A549 (cell line): ENCODE measurements at regions not wholly inside any gene's neighbourhood (a gene's known extent, or its start where the extent isn't known, plus 50 kb on each side); places are given as distances from the start of the nearest gene placed in this dataset.

ENCODE experiments used
- ATAC-seq, 2 experiments: fragments of 200-7000 bp in 1 of 2; fragments of >200 bp in 1 of 2; cut with Nextera tagmentation in 1 of 2; cut with Tn5 transposase in 1 of 2; 3 replicates each; pipeline versions ENCODE4 v1.8.0 to v1.9.1; 2018 to 2020; ENCODE audit warnings: mild to moderate bottlenecking in 1 of 2, moderate library complexity in 1 of 2
- CTCF ChIA-PET: fragments of 300-600 bp; sonication (Branson Sonifier 250); formaldehyde crosslinking; extraction: SDS; loops from one replicate; lab custom pipeline; 2021; ENCODE audit warnings: antibody characterized with exemption, inconsistent platforms; lab: Yijun Ruan, JAX
- POLR2A ChIA-PET: fragments of 350-600 bp; formaldehyde crosslinking; extraction: SDS; loops from one replicate; lab custom pipeline; 2021; ENCODE audit warnings: antibody characterized with exemption, inconsistent platforms; lab: Yijun Ruan, JAX
- DNase-seq, 2 experiments: peaks; one replicate each; pipeline versions ENCODE4 v3.0.0 to v3.0.0-alpha.2; 2011 to 2016; ENCODE audit warnings: low read depth in 1 of 2, low spot score in 1 of 2
- FAIRE-seq: peaks from 2 replicates; lab custom pipeline; 2011; peaks lifted over from hg19 to GRCh38; lab: Jason Lieb, UNC
- H3K27ac ChIP-seq, 2 experiments: fragments of >200 bp; sonication (Bioruptor Twin); formaldehyde crosslinking; 3 replicates each; pipeline ENCODE4 v1.5.1; 2016 to 2017
- H3K4me1 ChIP-seq: fragments of >200 bp; sonication (Bioruptor Twin); formaldehyde crosslinking; 3 replicates; pipeline ENCODE4 v1.6.1; 2016
- H3K4me2 ChIP-seq: fragments of >200 bp; sonication (Bioruptor Twin); formaldehyde crosslinking; 3 replicates; pipeline ENCODE4 v1.6.1; 2016
- H3K4me3 ChIP-seq: fragments of >200 bp; sonication (Bioruptor Twin); formaldehyde crosslinking; 3 replicates; pipeline ENCODE4 v1.5.1; 2016
- H3K9me3 ChIP-seq: fragments of >200 bp; sonication (Bioruptor Twin); formaldehyde crosslinking; 3 replicates; pipeline ENCODE4 v1.6.1; 2016
- BHLHE40 ChIP-seq: IDR thresholded peaks from 2 replicates; pipeline ENCODE4 v1.6.1; 2012; ENCODE audit warnings: low read depth, low read length, inconsistent platforms
- CBX2 ChIP-seq: fragments of 200-600 bp; sonication (generic); IDR thresholded peaks from 2 replicates; pipeline ENCODE4 v1.6.1; 2016; ENCODE audit warnings: low read depth, mild to moderate bottlenecking, borderline replicate concordance
- CBX8 ChIP-seq: fragments of 200-600 bp; sonication (generic); IDR thresholded peaks from 2 replicates; pipeline ENCODE4 v1.6.1; 2016
- CEBPB ChIP-seq, 2 experiments: fragments of >200 bp in 1 of 2; sonication (Bioruptor Twin) in 1 of 2; formaldehyde crosslinking in 1 of 2; IDR thresholded peaks; 2 replicates each; pipeline ENCODE4 v1.6.1; 2012 to 2016
- CHD2 ChIP-seq: fragments of 150-350 bp; IDR thresholded peaks from 2 replicates; pipeline ENCODE4 v1.6.1; 2014; ENCODE audit warnings: low read length; ENCODE audit not compliant: partially characterized antibody
- E2F6 ChIP-seq: IDR thresholded peaks from 2 replicates; pipeline ENCODE4 v1.6.1; 2012; ENCODE audit warnings: low read depth, borderline replicate concordance
- EHF ChIP-seq: fragments of 250-450 bp; sonication (Bioruptor Pico); IDR thresholded peaks from 2 replicates; pipeline ENCODE4 v1.5.0; 2020; ENCODE audit warnings: mild to moderate bottlenecking
- JUN ChIP-seq, 2 experiments: fragments of >200 bp; sonication (Bioruptor Twin); formaldehyde crosslinking; IDR thresholded peaks; 2 replicates in 1 of 2; 3 replicates in 1 of 2; pipeline ENCODE4 v1.6.1; 2016 to 2017
- JUNB ChIP-seq: fragments of >200 bp; sonication (Bioruptor Twin); formaldehyde crosslinking; IDR thresholded peaks from 2 replicates; pipeline ENCODE4 v1.6.1; 2016
- NFE2L2 ChIP-seq: fragments of 150-350 bp; conservative IDR thresholded peaks from 2 replicates; pipeline ENCODE4 v1.6.1; 2014; ENCODE audit warnings: low read length
- NPAS2 ChIP-seq: fragments of 250-450 bp; sonication (Bioruptor Pico); IDR thresholded peaks from 2 replicates; pipeline ENCODE4 v1.8.0; 2022; ENCODE audit warnings: mild to moderate bottlenecking, moderate library complexity, borderline replicate concordance
- PHF8 ChIP-seq: fragments of 200-600 bp; sonication (generic); IDR thresholded peaks from 2 replicates; pipeline ENCODE4 v1.6.1; 2016; ENCODE audit warnings: low read depth, mild to moderate bottlenecking, antibody characterized with exemption, moderate library complexity, borderline replicate concordance
- POLR2A ChIP-seq: IDR thresholded peaks from 2 replicates; pipeline ENCODE4 v1.6.1; 2012; ENCODE audit warnings: mild to moderate bottlenecking, low read length
- RAD21 ChIP-seq, 2 experiments: fragments of >200 bp in 1 of 2; sonication (Bioruptor Twin) in 1 of 2; formaldehyde crosslinking in 1 of 2; IDR thresholded peaks in 1 of 2; conservative IDR thresholded peaks in 1 of 2; 2 replicates in 1 of 2; 3 replicates in 1 of 2; pipeline ENCODE4 v1.6.1; 2012 to 2018; ENCODE audit warnings: inconsistent platforms in 1 of 2
- RARB ChIP-seq: fragments of 250-450 bp; sonication (Bioruptor Pico); IDR thresholded peaks from 2 replicates; pipeline ENCODE4 v1.8.0; 2021; ENCODE audit warnings: mild to moderate bottlenecking, moderate library complexity
- SREBF2 ChIP-seq: fragments of 450-650 bp; IDR thresholded peaks from 2 replicates; pipeline ENCODE4 v1.6.1; 2014; ENCODE audit warnings: mild to moderate bottlenecking, moderate library complexity
- TP53 ChIP-seq: fragments of 250-450 bp; sonication (Bioruptor Pico); IDR thresholded peaks from 2 replicates; pipeline ENCODE4 v1.5.0; 2021; ENCODE audit warnings: mild to moderate bottlenecking, moderate library complexity
- ZC3H11A ChIP-seq: fragments of 450-650 bp; IDR thresholded peaks from 2 replicates; pipeline ENCODE4 v1.6.1; 2014; ENCODE audit warnings: antibody characterized with exemption, mild to moderate bottlenecking
- ZFP36 ChIP-seq: fragments of 450-650 bp; IDR thresholded peaks from 2 replicates; pipeline ENCODE4 v1.6.1; 2014; ENCODE audit warnings: borderline replicate concordance; ENCODE audit not compliant: partially characterized antibody
- ZSCAN20 ChIP-seq: fragments of 250-450 bp; sonication (Bioruptor Pico); IDR thresholded peaks from 2 replicates; pipeline ENCODE4 v1.8.0; 2022; ENCODE audit warnings: mild to moderate bottlenecking, moderate library complexity
- WGBS: methylation state at CpG from one replicate; pipeline ENCODE4 v1.1.6; 2017; ENCODE audit errors: missing lambda C conversion rate; 5-methylcytosine and 5-hydroxymethylcytosine counted together
- TF ChIP-seq, protein P1 (sequence below): fragments of >200 bp; sonication (Bioruptor Twin); formaldehyde crosslinking; IDR thresholded peaks from 3 replicates; pipeline ENCODE4 v1.5.1; 2016
- TF ChIP-seq, protein P2 (sequence below): fragments of >200 bp; sonication (Bioruptor Twin); formaldehyde crosslinking; IDR thresholded peaks from 3 replicates; pipeline ENCODE4 v1.6.1; 2016
- TF ChIP-seq, protein P3 (sequence below): fragments of 150-350 bp; IDR thresholded peaks from 2 replicates; pipeline ENCODE4 v1.6.1; 2014; ENCODE audit warnings: low read depth, mild to moderate bottlenecking, low read length
- TF ChIP-seq, protein P4 (sequence below): fragments of 200-600 bp; sonication (generic); IDR thresholded peaks from 2 replicates; pipeline ENCODE4 v1.6.1; 2016; ENCODE audit warnings: antibody characterized with exemption, mild to moderate bottlenecking, moderate library complexity
- TF ChIP-seq, protein P5 (sequence below): fragments of >200 bp; sonication (Bioruptor Twin); formaldehyde crosslinking; IDR thresholded peaks from 2 replicates; pipeline ENCODE4 v1.6.1; 2016

DNA sequence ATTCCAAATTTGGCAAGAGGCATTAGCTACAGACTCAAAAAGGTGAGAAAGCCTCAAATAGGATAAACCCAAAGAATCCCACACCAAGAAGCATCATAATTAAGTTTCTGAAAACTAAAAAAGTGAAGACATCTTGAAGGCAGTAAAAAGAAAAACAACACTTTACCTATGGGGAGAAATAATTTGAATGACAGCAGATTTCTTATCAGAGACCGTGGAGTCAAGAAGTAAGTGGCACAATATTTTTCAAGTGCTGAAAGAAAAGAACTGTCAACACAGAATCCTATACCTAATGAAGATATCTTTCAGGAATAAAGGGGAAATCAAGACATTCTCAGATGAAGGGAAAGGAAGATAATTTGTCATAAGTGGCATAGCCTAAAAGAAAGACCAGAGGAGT is 193.3 kb upstream of the CHD6 start:
- ATAC-seq (no peak), DNase-seq (no peak), FAIRE-seq (no peak)
- POLR2A ChIA-PET = no interaction called here
- Histone ChIP-seq H3K4me3 (no peak overlapping the region), H3K27ac (no peak overlapping the region), H3K4me1 (no peaks in the 10 kb centered on the region), H3K9me3 (no peaks in the 10 kb centered on the region), H3K4me2 (no peak overlapping the region)
- TF ChIP-seq RARB (no peak), CBX2 (no peak), JUN (IDR thresholded peaks at IDR 0.05) (no peak), E2F6 (no peak), CEBPB (IDR thresholded peaks at IDR 0.05) (no peak), ZC3H11A (no peak), NPAS2 (CRISPR knock-in tag) (no peak), RAD21 (conservative IDR thresholded peaks at IDR 0.05 in 1 of 2, IDR thresholded peaks at IDR 0.05 in 1 of 2) (no peak), PHF8 (no peak), POLR2A (no peak)
- TF ChIP-seq, protein P1, sequence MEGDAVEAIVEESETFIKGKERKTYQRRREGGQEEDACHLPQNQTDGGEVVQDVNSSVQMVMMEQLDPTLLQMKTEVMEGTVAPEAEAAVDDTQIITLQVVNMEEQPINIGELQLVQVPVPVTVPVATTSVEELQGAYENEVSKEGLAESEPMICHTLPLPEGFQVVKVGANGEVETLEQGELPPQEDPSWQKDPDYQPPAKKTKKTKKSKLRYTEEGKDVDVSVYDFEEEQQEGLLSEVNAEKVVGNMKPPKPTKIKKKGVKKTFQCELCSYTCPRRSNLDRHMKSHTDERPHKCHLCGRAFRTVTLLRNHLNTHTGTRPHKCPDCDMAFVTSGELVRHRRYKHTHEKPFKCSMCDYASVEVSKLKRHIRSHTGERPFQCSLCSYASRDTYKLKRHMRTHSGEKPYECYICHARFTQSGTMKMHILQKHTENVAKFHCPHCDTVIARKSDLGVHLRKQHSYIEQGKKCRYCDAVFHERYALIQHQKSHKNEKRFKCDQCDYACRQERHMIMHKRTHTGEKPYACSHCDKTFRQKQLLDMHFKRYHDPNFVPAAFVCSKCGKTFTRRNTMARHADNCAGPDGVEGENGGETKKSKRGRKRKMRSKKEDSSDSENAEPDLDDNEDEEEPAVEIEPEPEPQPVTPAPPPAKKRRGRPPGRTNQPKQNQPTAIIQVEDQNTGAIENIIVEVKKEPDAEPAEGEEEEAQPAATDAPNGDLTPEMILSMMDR = no peak
- TF ChIP-seq, protein P2, sequence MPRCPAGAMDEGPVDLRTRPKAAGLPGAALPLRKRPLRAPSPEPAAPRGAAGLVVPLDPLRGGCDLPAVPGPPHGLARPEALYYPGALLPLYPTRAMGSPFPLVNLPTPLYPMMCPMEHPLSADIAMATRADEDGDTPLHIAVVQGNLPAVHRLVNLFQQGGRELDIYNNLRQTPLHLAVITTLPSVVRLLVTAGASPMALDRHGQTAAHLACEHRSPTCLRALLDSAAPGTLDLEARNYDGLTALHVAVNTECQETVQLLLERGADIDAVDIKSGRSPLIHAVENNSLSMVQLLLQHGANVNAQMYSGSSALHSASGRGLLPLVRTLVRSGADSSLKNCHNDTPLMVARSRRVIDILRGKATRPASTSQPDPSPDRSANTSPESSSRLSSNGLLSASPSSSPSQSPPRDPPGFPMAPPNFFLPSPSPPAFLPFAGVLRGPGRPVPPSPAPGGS = no peak
- TF ChIP-seq, protein P3, sequence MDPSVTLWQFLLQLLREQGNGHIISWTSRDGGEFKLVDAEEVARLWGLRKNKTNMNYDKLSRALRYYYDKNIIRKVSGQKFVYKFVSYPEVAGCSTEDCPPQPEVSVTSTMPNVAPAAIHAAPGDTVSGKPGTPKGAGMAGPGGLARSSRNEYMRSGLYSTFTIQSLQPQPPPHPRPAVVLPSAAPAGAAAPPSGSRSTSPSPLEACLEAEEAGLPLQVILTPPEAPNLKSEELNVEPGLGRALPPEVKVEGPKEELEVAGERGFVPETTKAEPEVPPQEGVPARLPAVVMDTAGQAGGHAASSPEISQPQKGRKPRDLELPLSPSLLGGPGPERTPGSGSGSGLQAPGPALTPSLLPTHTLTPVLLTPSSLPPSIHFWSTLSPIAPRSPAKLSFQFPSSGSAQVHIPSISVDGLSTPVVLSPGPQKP = no peak
- TF ChIP-seq, protein P4, sequence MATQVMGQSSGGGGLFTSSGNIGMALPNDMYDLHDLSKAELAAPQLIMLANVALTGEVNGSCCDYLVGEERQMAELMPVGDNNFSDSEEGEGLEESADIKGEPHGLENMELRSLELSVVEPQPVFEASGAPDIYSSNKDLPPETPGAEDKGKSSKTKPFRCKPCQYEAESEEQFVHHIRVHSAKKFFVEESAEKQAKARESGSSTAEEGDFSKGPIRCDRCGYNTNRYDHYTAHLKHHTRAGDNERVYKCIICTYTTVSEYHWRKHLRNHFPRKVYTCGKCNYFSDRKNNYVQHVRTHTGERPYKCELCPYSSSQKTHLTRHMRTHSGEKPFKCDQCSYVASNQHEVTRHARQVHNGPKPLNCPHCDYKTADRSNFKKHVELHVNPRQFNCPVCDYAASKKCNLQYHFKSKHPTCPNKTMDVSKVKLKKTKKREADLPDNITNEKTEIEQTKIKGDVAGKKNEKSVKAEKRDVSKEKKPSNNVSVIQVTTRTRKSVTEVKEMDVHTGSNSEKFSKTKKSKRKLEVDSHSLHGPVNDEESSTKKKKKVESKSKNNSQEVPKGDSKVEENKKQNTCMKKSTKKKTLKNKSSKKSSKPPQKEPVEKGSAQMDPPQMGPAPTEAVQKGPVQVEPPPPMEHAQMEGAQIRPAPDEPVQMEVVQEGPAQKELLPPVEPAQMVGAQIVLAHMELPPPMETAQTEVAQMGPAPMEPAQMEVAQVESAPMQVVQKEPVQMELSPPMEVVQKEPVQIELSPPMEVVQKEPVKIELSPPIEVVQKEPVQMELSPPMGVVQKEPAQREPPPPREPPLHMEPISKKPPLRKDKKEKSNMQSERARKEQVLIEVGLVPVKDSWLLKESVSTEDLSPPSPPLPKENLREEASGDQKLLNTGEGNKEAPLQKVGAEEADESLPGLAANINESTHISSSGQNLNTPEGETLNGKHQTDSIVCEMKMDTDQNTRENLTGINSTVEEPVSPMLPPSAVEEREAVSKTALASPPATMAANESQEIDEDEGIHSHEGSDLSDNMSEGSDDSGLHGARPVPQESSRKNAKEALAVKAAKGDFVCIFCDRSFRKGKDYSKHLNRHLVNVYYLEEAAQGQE = no peak
- 0% methylated on average over 1 of the region's 1 CpG for WGBS
- CTCF ChIA-PET = no interaction called here

- Histone ChIP-seq H3K4me1 (no peaks in the 10 kb centered on the region), H3K4me3 (no peak overlapping the region), H3K4me2 (no peak overlapping the region), H3K27ac (no peak overlapping the region), H3K9me3 (no peaks in the 10 kb centered on the region)
- 5% methylated on average over 3 of the region's 3 CpGs for WGBS
- ChIA-PET POLR2A (no interaction called here), CTCF (no interaction called here)
- ATAC-seq = no peak
- no peak for DNase-seq
- no peak for FAIRE-seq
- TF ChIP-seq SREBF2 = no peak
- TF ChIP-seq POLR2A = no peak
- TF ChIP-seq NFE2L2 = no peak
- TF ChIP-seq BHLHE40 = no peak
- TF ChIP-seq JUNB = no peak
- no peak for TF ChIP-seq CBX8
- TF ChIP-seq CHD2 = no peak
- TF ChIP-seq TP53 (CRISPR knock-in tag) = no peak
- TF ChIP-seq ZFP36 = no peak
- TF ChIP-seq ZSCAN20 (CRISPR knock-in tag) = no peak
- no peak for TF ChIP-seq EHF
- TF ChIP-seq, protein P5, sequence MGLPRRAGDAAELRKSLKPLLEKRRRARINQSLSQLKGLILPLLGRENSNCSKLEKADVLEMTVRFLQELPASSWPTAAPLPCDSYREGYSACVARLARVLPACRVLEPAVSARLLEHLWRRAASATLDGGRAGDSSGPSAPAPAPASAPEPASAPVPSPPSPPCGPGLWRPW = no peak
- TF ChIP-seq, protein P4 = no peak
Measured at GRCh38 chr20:41800040-41800439, 181.9 kb upstream of the CHD6 start.
